LNCAP (cell line): ENCODE measurements at regions not wholly inside any gene's neighbourhood (a gene's known extent, or its start where the extent isn't known, plus 50 kb on each side); places are given as distances from the start of the nearest gene placed in this dataset.

Experiments used
- CTCF ChIP-seq: fragments of 450-650 bp; IDR thresholded peaks from 2 replicates; pipeline ENCODE4 v1.5.1; 2017; ENCODE audit warnings: mild to moderate bottlenecking

DNA sequence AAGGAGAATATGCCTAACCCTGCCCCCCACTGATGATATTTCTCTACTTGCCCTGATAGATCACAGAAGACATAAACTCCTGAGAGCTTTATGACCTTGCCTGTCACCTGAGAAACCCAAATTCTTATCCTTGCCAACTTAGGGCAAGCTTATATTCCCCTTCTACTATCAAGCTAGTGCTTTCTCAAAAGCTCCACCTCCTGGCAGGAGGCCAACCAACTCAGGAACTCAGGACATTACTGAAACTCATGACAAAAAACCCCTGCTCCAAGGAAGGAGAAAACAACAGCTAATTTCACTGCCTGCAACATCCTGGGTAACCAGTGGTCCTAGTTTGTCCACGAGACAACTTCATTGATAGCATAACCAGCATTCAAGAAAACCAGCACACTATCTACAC is 60.9 kb upstream of the FSCB start:
- TF ChIP-seq CTCF: no peak

DNA sequence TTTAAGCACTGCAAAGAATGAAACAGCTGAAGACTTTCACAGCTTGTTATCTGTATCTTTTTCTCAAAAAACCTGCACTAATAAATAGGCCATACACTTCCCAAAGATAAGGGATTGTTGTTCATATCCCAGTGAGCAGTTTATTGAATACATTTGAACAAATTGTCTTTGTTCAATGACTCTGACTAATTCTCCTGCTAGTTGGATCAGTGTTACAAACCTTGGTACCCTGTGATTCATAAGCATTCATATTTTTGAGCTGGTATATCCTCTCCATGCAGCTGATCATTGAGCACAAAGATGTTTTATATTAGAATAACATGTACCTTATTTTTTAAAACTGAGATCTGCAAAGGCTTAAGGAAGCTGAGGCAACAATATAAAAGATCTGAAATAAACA is 58.9 kb upstream of the FSCB start:
- TF ChIP-seq CTCF: no peak

GRCh38 chr14:44564908-44565307 is 57.8 kb upstream of the FSCB start:
- no peak for TF ChIP-seq CTCF
